Mesodermal cell (in vitro differentiated cells): ENCODE measurements at regions not wholly inside any gene's neighbourhood (a gene's known extent, or its start where the extent isn't known, plus 50 kb on each side); places are given as distances from the start of the nearest gene placed in this dataset.
"Not testable (repeated sequence)": the region's sequence is repeated elsewhere in the genome, so short reads cannot be mapped to it uniquely, and the experiment has no call there.

ENCODE experiments used
- H3K27ac ChIP-seq: 2 replicates; pipeline ENCODE4 v1.7.0; 2013; ENCODE audit warnings: mild to moderate bottlenecking, low read depth, low read length, moderate library complexity; ENCODE audit not compliant: severe bottlenecking
- H3K36me3 ChIP-seq: 2 replicates; pipeline ENCODE4 v1.7.1; 2013; ENCODE audit warnings: mild to moderate bottlenecking, low read length, moderate library complexity; ENCODE audit not compliant: control insufficient read depth, insufficient read depth
- H3K4me1 ChIP-seq: one replicate; pipeline ENCODE4 v1.7.1; 2013; ENCODE audit warnings: mild to moderate bottlenecking, low read length; ENCODE audit not compliant: insufficient read depth, control insufficient read depth, poor library complexity, severe bottlenecking
- H3K4me3 ChIP-seq: 2 replicates; pipeline ENCODE4 v1.7.0; 2013; ENCODE audit warnings: low read length, control low read depth, mild to moderate bottlenecking; ENCODE audit not compliant: insufficient read depth, poor library complexity, severe bottlenecking; ENCODE audit errors: extremely low read depth
- H3K9me3 ChIP-seq: 2 replicates; pipeline ENCODE4 v1.7.1; 2013; ENCODE audit warnings: mild to moderate bottlenecking, low read length, moderate library complexity; ENCODE audit not compliant: control insufficient read depth
- WGBS, 2 experiments: methylation state at CpG; one replicate each; pipeline ENCODE4 v1.1.5; 2013; ENCODE audit warnings: missing lambda C conversion rate in 2 of 2; ENCODE audit not compliant: insufficient coverage in 2 of 2; 5-methylcytosine and 5-hydroxymethylcytosine counted together

DNA sequence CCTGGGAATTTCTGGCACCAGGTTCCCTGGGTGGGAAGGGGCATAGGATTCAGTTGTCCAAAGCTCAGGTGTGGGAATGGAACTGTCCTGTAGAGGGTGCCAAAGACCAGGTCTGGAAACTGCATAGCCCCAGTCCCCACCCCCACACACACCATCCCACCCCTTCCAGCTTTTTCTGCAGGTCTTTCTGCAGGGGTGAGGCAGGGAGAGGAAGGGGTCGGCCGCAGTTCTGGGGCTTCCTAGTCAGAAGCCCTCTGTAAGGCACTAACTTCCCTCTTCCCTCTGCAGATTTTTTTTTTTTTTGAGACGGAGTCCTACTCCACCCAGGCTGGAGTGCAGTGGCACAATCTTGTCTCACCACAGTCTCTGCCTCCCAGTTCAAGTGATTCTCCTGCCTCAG, 1949.7 kb downstream of the FOXD4L5 start:
- not testable (repeated sequence) for H3K4me3 ChIP-seq, H3K4me1 ChIP-seq, H3K36me3 ChIP-seq, H3K9me3 ChIP-seq, H3K27ac ChIP-seq
- WGBS, 2 experiments = no CpG with 5 or more reads among the region's 3 CpGs

GRCh38 chr9:63334187-63334586, 1950.8 kb downstream of the FOXD4L5 start:
- not testable (repeated sequence) for H3K4me1 ChIP-seq, H3K27ac ChIP-seq, H3K36me3 ChIP-seq, H3K9me3 ChIP-seq, H3K4me3 ChIP-seq
- WGBS, 2 experiments = no CpG with 5 or more reads among the region's 4 CpGs

DNA sequence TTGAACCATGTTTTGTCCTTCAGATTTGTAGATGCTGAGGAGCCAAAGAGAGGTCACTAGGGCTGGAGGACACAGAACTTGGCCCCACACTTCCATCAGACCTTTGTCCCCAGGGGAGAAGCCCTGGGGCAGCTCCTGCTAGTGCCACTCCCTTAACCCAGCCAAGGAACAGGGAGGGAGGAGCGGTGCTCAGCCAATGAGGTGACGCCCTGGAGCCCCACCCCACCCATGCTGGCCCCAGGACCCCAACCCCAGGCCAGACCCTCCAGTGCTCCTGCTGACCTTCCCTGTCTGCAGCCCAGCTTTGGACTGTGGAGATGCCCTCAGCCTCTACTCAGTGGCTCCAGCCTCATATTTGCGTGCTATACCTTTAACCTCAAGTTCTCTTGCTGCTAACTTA, 1951.9 kb downstream of the FOXD4L5 start:
- H3K27ac ChIP-seq, H3K4me3 ChIP-seq, H3K36me3 ChIP-seq, H3K4me1 ChIP-seq, H3K9me3 ChIP-seq: not testable (repeated sequence)
- no CpG with 5 or more reads among the region's 3 CpGs for WGBS, 2 experiments

GRCh38 chr9:63328313-63328712, 1956.7 kb downstream of the FOXD4L5 start:
- H3K4me1 ChIP-seq, H3K4me3 ChIP-seq, H3K27ac ChIP-seq, H3K9me3 ChIP-seq, H3K36me3 ChIP-seq: not testable (repeated sequence)
- no CpG with 5 or more reads among the region's 6 CpGs for WGBS, 2 experiments

DNA sequence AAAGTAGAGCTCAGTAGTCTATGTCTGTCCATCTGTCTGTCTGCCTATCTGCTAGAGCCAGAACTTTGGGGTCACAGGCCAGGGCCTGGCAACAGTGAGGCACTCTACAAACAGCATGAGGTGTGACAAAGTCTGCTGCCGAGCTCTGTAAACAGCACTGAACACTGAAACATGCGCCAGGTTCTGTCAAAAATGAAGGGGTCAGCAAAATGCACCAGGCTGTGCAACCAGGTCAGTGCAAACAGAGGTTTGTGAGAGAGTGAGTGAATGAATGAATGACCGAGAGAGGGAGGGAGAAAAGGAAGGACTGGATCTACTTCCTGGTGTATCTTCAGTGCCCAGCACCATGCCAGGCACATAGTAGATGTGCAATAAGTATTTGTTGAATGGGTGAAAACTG, 1957.8 kb downstream of the FOXD4L5 start:
- WGBS, 2 experiments = 86 to 92% methylated on average over 3 of the region's 3 CpGs
- H3K4me1 ChIP-seq, H3K9me3 ChIP-seq, H3K36me3 ChIP-seq, H3K4me3 ChIP-seq, H3K27ac ChIP-seq: not testable (repeated sequence)

- H3K9me3 ChIP-seq, H3K36me3 ChIP-seq, H3K27ac ChIP-seq, H3K4me3 ChIP-seq, H3K4me1 ChIP-seq: not testable (repeated sequence)
- 60% methylated on average over 2 of the region's 9 CpGs; no CpG with 5 or more reads in 1 of the 2 experiments for WGBS, 2 experiments
Observed at GRCh38 chr9:63326665-63327064, 1958.3 kb downstream of the FOXD4L5 start.

GRCh38 chr9:63325696-63326095, 1959.3 kb downstream of the FOXD4L5 start:
- WGBS, 2 experiments = 67 to 80% methylated on average over 5 of the region's 5 CpGs
- not testable (repeated sequence) for H3K27ac ChIP-seq, H3K4me3 ChIP-seq, H3K9me3 ChIP-seq, H3K4me1 ChIP-seq, H3K36me3 ChIP-seq

- not testable (repeated sequence) for H3K36me3 ChIP-seq
Observed at GRCh38 chr9:63318093-63318492, 1966.9 kb downstream of the FOXD4L5 start.

GRCh38 chr9:63315387-63315786, 1969.6 kb downstream of the FOXD4L5 start:
- H3K27ac ChIP-seq, H3K9me3 ChIP-seq, H3K4me3 ChIP-seq, H3K4me1 ChIP-seq, H3K36me3 ChIP-seq: not testable (repeated sequence)
- WGBS, 2 experiments = 84 to 91% methylated on average over 6 of the region's 8 CpGs

More at GRCh38 chr9:63318093-63318492, 1966.9 kb downstream of the FOXD4L5 start:
- H3K4me3 ChIP-seq, H3K9me3 ChIP-seq, H3K27ac ChIP-seq, H3K4me1 ChIP-seq: not testable (repeated sequence)
- WGBS, 2 experiments = no CpG with 5 or more reads among the region's 11 CpGs

- WGBS, 2 experiments = 93 to 100% methylated on average over 2 of the region's 14 CpGs
- H3K27ac ChIP-seq, H3K4me3 ChIP-seq, H3K36me3 ChIP-seq, H3K9me3 ChIP-seq, H3K4me1 ChIP-seq: not testable (repeated sequence)
Observed at GRCh38 chr9:63296848-63297247, 1988.2 kb downstream of the FOXD4L5 start.

- H3K27ac ChIP-seq, H3K4me3 ChIP-seq, H3K36me3 ChIP-seq, H3K9me3 ChIP-seq, H3K4me1 ChIP-seq: not testable (repeated sequence)
- no CpG with 5 or more reads among the region's 27 CpGs for WGBS, 2 experiments
Observed at GRCh38 chr9:63296366-63296765, 1988.6 kb downstream of the FOXD4L5 start.

DNA sequence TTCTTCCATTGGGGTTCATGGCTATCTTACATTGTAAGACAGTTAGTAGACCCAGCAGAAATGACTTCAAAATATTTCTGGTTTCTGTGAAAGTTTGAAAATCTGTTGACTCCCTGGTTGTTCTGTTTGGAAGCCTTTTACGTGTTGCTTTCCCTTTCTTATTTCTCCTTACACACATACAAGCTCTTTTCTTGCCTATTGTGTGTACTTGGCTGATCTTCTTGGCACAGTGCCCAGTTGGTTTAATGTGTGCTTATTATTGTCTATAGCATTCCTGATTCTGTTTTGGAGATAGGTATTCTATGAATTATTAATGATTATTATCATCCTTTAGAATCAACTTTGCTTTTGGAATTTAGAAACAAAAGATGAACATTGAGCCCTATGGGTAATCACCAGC, 1995.0 kb downstream of the FOXD4L5 start:
- H3K27ac ChIP-seq, H3K9me3 ChIP-seq, H3K4me1 ChIP-seq, H3K36me3 ChIP-seq, H3K4me3 ChIP-seq: not testable (repeated sequence)
- WGBS, 2 experiments = no CpG with 5 or more reads among the region's 1 CpG
